Panc1 (cell line): ENCODE measurements at regions not wholly inside any gene's neighbourhood (a gene's known extent, or its start where the extent isn't known, plus 50 kb on each side); places are given as distances from the start of the nearest gene placed in this dataset.

Experiments
- ATAC-seq: fragments of 200-7000 bp; cut with Tn5 transposase; 2 replicates; pipeline ENCODE4 v1.9.1; 2020; ENCODE audit warnings: mild to moderate bottlenecking, moderate library complexity
- BruUV-seq: library from RNA; stranded (reverse); fragments of 400-500 nt; replicated peaks from 2 replicates; lab custom pipeline; 2021; lab: Mats Ljungman, UMichigan
- CTCF ChIA-PET: fragments of 300-600 bp; sonication (Branson Sonifier 250); formaldehyde crosslinking; loops from one replicate; lab custom pipeline; 2022; ENCODE audit warnings: antibody characterized with exemption; lab: Charles Lee
- POLR2A ChIA-PET: fragments of 300-600 bp; sonication (Branson Sonifier 250); formaldehyde crosslinking; loops from one replicate; lab custom pipeline; 2022; ENCODE audit warnings: antibody characterized with exemption; lab: Charles Lee
- DNase-seq: peaks from one replicate; pipeline ENCODE4 v3.0.0-alpha.2; 2010; ENCODE audit warnings: low read depth, low spot score
- H3K27ac ChIP-seq: 2 replicates; pipeline ENCODE4 v1.5.1; 2011; ENCODE audit warnings: mild to moderate bottlenecking, low read length, inconsistent platforms
- H3K27me3 ChIP-seq: fragments of 200-500 bp; sonication (Bioruptor generic); 2 replicates; pipeline ENCODE4 v1.6.0; 2014; ENCODE audit warnings: low read length, inconsistent platforms; ENCODE audit not compliant: control insufficient read depth, insufficient read depth
- H3K36me3 ChIP-seq: fragments of 200-500 bp; sonication (Bioruptor generic); 2 replicates; pipeline ENCODE4 v1.5.1; 2014; ENCODE audit warnings: inconsistent platforms, mild to moderate bottlenecking, low read length, moderate library complexity; ENCODE audit not compliant: control insufficient read depth, insufficient read depth
- H3K4me1 ChIP-seq: 2 replicates; pipeline ENCODE4 v1.5.1; 2011; ENCODE audit warnings: inconsistent platforms, mild to moderate bottlenecking, low read length, moderate library complexity; ENCODE audit not compliant: control insufficient read depth, insufficient read depth
- H3K4me3 ChIP-seq, 2 experiments: 2 replicates each; pipeline ENCODE4 v1.5.1; 2011 to 2012; ENCODE audit warnings: low read depth in 2 of 2, low read length in 2 of 2, mild to moderate bottlenecking in 2 of 2, inconsistent platforms in 1 of 2, moderate library complexity in 1 of 2
- H3K9me3 ChIP-seq: fragments of 200-500 bp; sonication (Bioruptor generic); 2 replicates; pipeline ENCODE4 v1.5.1; 2014; ENCODE audit warnings: low read depth, mild to moderate bottlenecking, inconsistent platforms, low read length, moderate library complexity; ENCODE audit not compliant: control insufficient read depth, insufficient read depth
- CTCF ChIP-seq: fragments of 450-650 bp; IDR thresholded peaks from 2 replicates; pipeline ENCODE4 v1.5.1; 2017; ENCODE audit warnings: mild to moderate bottlenecking
- POLR2AphosphoS5 ChIP-seq: IDR thresholded peaks from 2 replicates; pipeline ENCODE4 v1.6.1; 2012; ENCODE audit warnings: mild to moderate bottlenecking, low read depth, low read length, moderate library complexity
- REST ChIP-seq, 2 experiments: IDR thresholded peaks; 2 replicates each; pipeline ENCODE4 v1.6.1; 2011 to 2012; ENCODE audit warnings: low read depth in 2 of 2, control low read depth in 1 of 2, low read length in 1 of 2, mild to moderate bottlenecking in 1 of 2, moderate library complexity in 1 of 2; ENCODE audit not compliant: insufficient read depth in 1 of 2
- SIN3A ChIP-seq: IDR thresholded peaks from 2 replicates; pipeline ENCODE4 v1.6.1; 2012; ENCODE audit warnings: low read depth, mild to moderate bottlenecking, low read length, moderate library complexity, borderline replicate concordance; ENCODE audit not compliant: insufficient read depth
- TCF7L2 ChIP-seq: IDR thresholded peaks from 2 replicates; pipeline ENCODE4 v1.6.1; 2011; ENCODE audit warnings: mild to moderate bottlenecking, low read depth, low read length, inconsistent platforms
- in situ Hi-C: cut with HindIII; loops from 2 replicates; pipeline ENCODE4 v1.10.0; 2016; ENCODE audit warnings: low sequenced_read_pairs, low pct_unique_long_range_greater_than_20kb
- intact Hi-C: fragments of 100-400 bp; cut with micrococcal nuclease; formaldehyde crosslinking; loops from one replicate; pipeline ENCODE4 v1.10.0; 2022; ENCODE audit not compliant: unreplicated experiment

GRCh38 chr2:144137705-144138428 lies 382.1 kb downstream of the ZEB2 start:
- ATAC-seq (no peak), DNase-seq (no peak)
- ChIA-PET CTCF (no interaction called here), POLR2A (interaction anchor here (0.6 kb wide), 1 partner anchor 726 kb away, joined by 6 read pairs; no protein-coding TSS in a partner anchor)
- no peak overlapping the region for H3K27ac ChIP-seq
- TF ChIP-seq SIN3A (no peak), REST (IDR thresholded peaks at IDR 0.05; ENCODE audit: insufficient read depth in 1 of 2, low read depth in 2 of 2, low read length in 1 of 2) (no peak), TCF7L2 (no peak), POLR2AphosphoS5 (no peak), CTCF (no peak)
- in situ Hi-C loops: no loop called here
- H3K36me3 ChIP-seq: no peaks in the 10 kb centered on the region
- no TSS peak for BruUV-seq
- intact Hi-C loops: no loop called here
- no peaks in the 10 kb centered on the region for H3K9me3 ChIP-seq
- H3K27me3 ChIP-seq: no peaks in the 10 kb centered on the region
- H3K4me1 ChIP-seq: no peaks in the 10 kb centered on the region
- H3K4me3 ChIP-seq: no peak overlapping the region

- POLR2A ChIA-PET: interaction anchor here (0.6 kb wide), 1 partner anchor 726 kb away, joined by 6 read pairs; no protein-coding TSS in a partner anchor
Measured at GRCh38 chr2:144137272-144137671, 382.6 kb downstream of the ZEB2 start.

More at GRCh38 chr2:144137272-144137671, 382.6 kb downstream of the ZEB2 start:
- Histone ChIP-seq H3K4me1 (no peaks in the 10 kb centered on the region), H3K27me3 (no peaks in the 10 kb centered on the region), H3K9me3 (no peaks in the 10 kb centered on the region), H3K4me3 (no peak overlapping the region), H3K27ac (no peak overlapping the region), H3K36me3 (no peaks in the 10 kb centered on the region)
- ATAC-seq (no peak), DNase-seq (no peak)
- intact Hi-C loops (no loop called here), in situ Hi-C loops (no loop called here)
- TF ChIP-seq SIN3A (no peak), REST (IDR thresholded peaks at IDR 0.05; ENCODE audit: insufficient read depth in 1 of 2, low read depth in 2 of 2, low read length in 1 of 2) (no peak), CTCF (no peak), POLR2AphosphoS5 (no peak), TCF7L2 (no peak)
- CTCF ChIA-PET: no interaction called here
- no TSS peak for BruUV-seq
